Right lobe of liver (tissue), 4 donors: ENCODE measurements at regions not wholly inside any gene's neighbourhood (a gene's known extent, or its start where the extent isn't known, plus 50 kb on each side); places are given as distances from the start of the nearest gene placed in this dataset.

ENCODE experiments used
- POLR2A ChIP-seq: fragments of 450-650 bp; IDR thresholded peaks from one replicate; pipeline ENCODE4 v1.6.1; 2017; ENCODE audit warnings: antibody characterized with exemption, mild to moderate bottlenecking
- TF ChIP-seq, protein P1 (sequence below), 4 donors: fragments of 200-600 bp in 3 of 4; fragments of 450-650 bp in 1 of 4; IDR thresholded peaks; one replicate each; pipeline versions ENCODE4 v1.5.1 to v1.8.0; 2016 to 2022; ENCODE audit warnings: antibody characterized with exemption in 4 of 4, mild to moderate bottlenecking in 2 of 4
- donor health status: DM: no; HTN: no; CAD: no.
- donor health status: DM: no; HTN: no; CAD: no.
- donor health status: DM: no; HTN: yes; CAD: no.

- TF ChIP-seq, protein P1, sequence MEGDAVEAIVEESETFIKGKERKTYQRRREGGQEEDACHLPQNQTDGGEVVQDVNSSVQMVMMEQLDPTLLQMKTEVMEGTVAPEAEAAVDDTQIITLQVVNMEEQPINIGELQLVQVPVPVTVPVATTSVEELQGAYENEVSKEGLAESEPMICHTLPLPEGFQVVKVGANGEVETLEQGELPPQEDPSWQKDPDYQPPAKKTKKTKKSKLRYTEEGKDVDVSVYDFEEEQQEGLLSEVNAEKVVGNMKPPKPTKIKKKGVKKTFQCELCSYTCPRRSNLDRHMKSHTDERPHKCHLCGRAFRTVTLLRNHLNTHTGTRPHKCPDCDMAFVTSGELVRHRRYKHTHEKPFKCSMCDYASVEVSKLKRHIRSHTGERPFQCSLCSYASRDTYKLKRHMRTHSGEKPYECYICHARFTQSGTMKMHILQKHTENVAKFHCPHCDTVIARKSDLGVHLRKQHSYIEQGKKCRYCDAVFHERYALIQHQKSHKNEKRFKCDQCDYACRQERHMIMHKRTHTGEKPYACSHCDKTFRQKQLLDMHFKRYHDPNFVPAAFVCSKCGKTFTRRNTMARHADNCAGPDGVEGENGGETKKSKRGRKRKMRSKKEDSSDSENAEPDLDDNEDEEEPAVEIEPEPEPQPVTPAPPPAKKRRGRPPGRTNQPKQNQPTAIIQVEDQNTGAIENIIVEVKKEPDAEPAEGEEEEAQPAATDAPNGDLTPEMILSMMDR (IDR thresholded peaks at IDR 0.05): no peak
- TF ChIP-seq POLR2A: no peak
Measured at GRCh38 chr14:42633504-42634095, 1026.9 kb downstream of the LRFN5 start.
